Mesendoderm (in vitro differentiated cells): ENCODE measurements at regions not wholly inside any gene's neighbourhood (a gene's known extent, or its start where the extent isn't known, plus 50 kb on each side); places are given as distances from the start of the nearest gene placed in this dataset. TPM values are rescaled to one million over a fixed set of nuclear protein-coding genes. Genes with fewer than 3 reads are reported as not detected.

ENCODE experiments used
- small RNA-seq: library from polyadenylated mRNA; stranded (forward); fragments of <200 nt; extraction: miRNeasy Mini kit (QIAGEN cat#:217004); gene quantifications from one replicate; pipeline ENCODE3, GENCODE V24; 2013; ENCODE audit not compliant: insufficient read depth

Small RNA genes lying in the stretch of these regions (small RNA-seq; reads per million reads assigned to genes)
- not detected for gene RNU6ATAC42P
